ENCODE measurements at regions not wholly inside any gene's neighbourhood (a gene's known extent, or its start where the extent isn't known, plus 50 kb on each side); places are given as distances from the start of the nearest gene placed in this dataset.

GRCh38 chr7:14973712-14974428 is 71.3 kb upstream of the DGKB start:
- TF ChIP-seq CTCF (conservative IDR thresholded peaks at IDR 0.05; ENCODE audit: low read depth, low read length) (no peak), EZH2 (IDR thresholded peaks at IDR 0.05; ENCODE audit: low read length, unreplicated experiment) (no peak)
